NCI-H2196 (cell line): ENCODE measurements at regions not wholly inside any gene's neighbourhood (a gene's known extent, or its start where the extent isn't known, plus 50 kb on each side); places are given as distances from the start of the nearest gene placed in this dataset.

Experiments
- DNase-seq: peaks from one replicate; lab custom pipeline; 2025; ENCODE audit not compliant: unreplicated experiment; lab: John Stamatoyannopoulos, UW

DNA sequence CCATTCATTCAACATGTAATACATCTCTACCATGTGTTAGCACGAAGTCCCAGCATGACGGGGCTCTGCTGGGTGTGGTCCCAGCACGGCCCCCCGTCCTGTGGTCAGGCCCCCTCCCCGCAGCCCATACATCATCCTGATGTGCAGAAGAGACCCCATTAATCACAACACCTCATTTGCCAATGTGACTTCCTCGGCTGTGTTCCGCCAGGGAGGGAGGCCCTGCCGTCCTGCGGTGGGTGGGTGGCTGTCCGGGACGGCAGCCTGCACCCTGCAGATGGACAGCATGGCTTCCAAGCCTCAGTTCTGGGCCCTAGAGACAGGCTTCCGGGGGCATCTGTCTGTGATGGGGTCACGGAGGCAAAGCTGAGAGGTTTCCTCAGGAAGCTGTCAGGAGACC is 254.0 kb downstream of the CYP26B1 start:
- no peak for DNase-seq

DNA sequence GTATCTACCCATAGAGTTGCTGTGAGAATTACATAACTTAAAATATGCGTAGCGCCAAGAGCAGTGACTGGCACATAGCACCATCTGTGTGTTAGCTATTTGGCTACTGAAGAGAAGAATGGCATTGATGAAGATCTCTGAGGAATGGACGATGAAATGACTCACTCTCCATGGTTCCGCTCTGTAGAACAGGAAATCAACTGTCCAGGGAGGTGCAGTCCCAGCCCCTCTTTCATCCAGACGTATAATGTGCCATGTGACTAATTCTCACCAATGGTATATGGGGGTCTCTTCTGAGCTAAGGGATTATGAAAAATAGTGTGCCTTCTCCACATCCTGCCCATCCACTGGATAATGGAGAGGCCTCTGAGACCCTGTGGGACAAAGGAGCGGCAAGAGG is 254.8 kb downstream of the CYP26B1 start:
- no peak for DNase-seq

DNA sequence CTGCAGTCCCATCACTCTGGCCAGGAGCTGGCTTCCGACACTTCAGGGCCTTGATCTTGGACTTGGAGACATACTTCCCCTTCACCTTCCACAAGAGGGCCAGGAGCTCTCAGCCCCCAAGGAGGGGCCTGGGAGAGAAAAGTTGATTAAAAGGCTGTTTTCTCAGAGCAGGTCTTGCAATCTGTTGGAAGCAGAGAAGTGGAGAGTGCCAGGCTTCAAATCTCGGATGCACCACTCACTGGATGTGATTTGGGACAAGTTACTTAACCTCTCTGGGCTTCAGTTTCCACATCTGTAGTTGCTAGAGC is 255.3 kb downstream of the CYP26B1 start:
- DNase-seq, result no peak

DNA sequence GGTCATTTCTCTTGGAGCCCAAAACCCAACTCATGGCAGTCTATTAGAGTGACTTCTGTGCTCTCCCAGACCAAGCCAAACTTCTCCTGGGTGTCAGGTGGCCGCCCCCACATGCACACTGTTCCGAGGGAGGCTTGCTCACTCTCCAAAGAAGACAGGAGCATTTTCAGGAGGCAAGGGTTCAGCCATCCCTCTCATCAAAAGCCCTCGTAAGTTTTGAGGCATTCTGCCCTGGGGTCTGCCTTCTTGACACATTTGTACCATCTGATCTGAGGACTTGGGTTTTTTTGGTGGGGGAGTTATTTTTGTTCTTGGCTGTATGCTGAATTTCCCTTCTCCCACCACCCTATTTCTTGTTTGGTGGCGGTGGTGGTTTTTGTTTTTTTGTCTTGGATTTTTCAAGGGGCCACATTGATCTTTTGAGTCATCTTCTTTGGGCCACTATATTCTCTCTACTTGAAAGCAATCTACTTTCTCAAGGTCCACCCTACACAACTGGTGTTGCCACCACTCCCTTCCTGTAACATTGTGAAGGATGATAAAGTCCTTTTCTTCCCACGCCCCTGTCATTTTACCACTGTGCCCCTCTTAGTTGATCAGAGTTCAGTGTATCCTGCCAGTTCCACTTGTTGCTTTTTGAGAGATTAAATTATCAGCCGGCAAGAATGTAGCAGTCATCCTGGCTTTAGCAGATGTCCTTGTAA is 255.8 kb downstream of the CYP26B1 start:
- no peak for DNase-seq

DNA sequence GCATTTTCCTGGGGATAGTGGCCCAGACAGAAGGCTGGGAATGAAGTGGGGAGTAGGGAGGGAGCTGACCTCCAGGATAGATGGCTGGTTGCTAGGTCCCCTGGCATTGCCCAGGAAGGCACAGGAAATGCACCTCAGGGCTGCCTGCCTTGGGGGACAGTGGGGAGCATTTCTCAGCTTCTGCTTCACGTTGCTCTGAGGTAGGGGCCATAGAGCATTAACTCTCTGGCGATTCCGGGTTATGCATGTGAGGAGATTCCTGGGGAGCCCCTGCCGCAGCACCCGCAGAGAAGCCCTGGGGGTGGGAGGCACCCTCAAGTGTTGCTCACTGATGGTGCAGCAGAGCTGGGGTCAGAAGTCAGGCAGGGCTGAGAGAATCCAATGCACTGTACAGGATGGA is 256.5 kb downstream of the CYP26B1 start:
- no peak for DNase-seq

DNA sequence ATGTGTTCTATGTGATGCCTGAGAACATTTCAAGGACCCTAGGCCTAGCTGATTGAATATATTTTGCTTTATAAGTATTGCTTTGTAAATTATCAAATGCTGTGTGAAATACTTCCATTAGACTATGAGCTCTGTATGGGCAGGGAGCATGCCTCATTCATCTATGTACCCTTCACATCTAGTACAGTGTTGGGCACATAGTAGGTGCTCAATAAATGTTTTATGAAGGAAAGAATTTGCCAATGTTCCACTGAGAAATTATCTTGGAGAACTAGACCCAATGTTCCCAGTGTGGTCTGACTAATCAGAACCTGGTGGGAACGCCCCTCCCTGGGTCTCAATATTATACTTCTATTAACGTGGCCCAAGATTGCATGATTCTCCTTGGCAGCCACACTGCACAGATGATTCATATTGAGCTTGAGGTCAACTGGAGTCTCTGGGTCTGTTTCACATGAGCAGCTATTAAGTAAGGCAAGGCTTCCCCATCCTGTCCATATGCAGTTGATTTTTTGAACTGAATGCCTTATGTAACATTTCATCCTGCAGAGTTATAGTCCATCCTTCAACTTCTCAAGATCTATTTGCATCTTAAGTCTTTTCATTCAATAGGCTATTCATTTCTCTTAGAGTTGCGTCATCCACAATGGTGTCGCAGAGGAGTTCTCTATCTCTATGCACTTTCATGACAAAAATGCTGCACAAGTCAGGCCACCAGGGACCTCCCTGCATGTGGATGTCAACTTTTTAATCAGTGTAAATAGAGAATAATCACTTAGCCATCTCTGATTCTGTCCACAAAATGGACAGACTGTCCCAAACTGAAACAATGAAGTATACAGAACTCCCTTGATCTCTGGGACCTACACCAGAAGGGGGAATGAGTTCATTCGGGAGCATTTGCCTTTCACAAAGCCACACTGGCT is 257.6 kb downstream of the CYP26B1 start:
- DNase-seq, result no peak

DNA sequence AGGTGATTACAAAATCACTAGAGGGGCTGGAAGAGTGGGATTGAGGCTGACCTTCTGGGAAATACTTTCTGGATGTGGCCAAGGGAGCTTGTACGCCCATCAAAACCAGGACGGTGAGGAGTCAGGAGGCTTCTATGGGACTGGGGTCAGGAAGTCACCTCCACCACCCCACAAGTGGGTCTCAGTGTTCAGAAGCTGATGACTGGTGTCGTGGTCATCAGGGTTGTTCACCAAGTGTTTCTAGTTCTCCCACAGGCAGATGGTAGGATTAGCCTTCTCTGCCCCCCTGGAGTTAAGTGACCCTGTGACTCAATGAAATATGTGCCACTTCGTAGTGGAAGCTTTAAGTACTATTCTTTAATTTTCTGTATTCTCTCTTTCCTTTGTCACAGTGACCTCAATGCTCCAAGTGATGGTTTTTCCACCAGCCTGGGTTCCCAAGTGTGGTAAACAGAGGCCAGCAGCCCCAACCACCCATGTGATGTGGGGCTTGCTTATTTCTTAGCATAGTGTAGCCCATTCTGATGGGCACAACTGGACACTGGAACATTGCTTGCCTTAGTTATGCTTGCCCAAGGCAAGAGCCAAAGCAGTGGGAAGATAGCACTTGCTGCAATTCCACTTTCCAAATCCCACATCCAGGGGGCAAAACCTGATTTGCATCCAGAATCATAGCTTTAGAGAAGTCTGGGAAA is 258.8 kb downstream of the CYP26B1 start:
- no peak for DNase-seq

DNA sequence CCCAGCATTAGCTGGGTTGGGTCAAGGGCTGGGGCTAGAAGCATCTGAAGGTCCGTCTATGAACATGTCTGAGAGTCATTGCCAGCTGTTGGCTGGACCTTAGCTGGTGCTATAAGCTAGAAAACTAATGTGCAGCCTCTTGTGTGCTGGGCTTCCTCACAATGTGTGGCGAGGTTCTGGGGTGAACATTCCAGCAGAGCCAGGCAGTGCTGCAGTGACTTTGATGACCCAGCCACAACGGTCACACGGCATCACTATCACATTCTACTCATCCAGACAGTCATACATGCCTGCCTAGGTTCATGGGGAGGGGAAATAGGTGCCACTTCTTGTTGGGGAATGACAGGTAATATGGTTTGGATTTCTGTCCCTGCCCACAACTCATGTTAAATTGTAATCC is 260.5 kb downstream of the CYP26B1 start:
- no peak for DNase-seq

DNA sequence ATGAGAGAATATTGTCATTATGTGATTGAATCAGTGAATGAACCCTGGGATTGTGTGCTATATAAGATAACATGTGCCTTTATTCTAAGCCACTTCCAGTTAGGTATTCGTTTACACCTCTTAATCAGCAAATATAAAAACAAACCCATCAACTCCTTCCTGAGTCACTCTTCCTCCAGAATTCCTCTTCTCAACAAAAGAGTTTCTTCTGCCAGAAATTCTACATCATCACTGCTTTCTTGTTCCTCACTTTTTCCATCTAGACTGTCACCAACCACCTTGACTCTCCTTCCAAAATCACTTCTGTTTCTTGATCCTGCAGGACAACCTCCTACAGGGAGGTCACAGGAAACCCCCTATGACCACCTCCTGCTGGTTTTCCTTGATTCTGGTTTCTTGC is 261.4 kb downstream of the CYP26B1 start:
- no peak for DNase-seq

DNA sequence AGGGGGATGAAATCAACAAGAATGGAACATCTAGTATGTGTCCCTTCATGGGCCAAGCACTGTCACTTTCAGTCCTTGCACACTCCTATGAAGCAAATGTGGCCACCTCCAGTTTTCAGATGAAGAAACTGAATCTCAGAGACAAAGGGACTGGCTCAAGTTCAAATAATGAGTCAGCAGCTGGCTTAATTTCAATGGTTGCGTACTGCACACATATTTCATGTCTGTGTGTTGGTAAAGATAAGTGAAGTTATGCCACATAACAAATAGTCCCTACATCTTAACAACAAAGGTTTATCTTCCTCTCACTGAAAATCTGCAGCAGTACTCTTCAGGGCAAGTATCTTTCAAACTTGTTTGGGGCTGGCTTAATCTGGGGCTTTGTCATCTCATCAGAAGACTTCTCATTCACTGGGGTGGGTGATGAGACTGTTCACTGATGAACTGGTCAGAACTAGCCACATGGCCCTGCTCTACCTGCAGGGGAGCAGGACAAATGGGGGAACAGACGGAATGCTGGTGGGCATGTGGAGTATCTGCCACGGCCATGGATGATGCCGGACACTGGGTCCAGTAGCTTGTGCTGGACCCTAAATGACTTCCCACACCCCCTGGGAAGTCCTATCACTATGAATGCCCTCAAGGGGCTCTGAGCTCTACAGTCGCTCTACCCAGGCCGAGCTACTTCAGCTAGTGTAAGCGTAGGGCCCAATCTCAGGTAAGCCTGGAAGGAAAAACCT is 263.2 kb downstream of the CYP26B1 start:
- no peak for DNase-seq

DNA sequence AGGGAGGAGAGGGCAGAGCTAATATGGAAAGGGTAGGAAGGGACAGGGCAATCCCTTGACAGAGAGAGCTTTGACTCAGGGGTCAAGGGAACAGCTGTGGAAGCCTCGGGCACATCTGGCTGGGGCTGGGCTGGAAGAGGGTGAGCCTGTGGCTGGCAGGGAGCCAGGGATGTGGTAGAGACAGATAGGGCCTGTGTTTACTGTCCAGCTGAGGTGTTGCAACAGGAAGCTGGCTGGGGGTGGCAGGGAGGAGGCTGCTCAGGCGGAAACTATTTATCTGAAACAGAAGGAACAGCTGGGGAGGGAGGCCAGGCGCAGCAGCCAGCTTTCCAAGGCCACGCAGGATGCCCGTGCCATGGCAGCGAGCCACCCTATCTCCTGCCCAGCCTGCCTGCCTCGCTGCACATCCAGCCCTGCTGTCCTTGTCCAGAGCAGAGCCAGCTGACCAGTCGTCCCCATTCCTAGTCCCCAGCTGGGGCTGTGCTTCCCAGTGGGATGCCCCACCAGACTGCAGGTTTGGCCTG is 264.7 kb downstream of the CYP26B1 start:
- peak; percentile 12 for DNase-seq

DNA sequence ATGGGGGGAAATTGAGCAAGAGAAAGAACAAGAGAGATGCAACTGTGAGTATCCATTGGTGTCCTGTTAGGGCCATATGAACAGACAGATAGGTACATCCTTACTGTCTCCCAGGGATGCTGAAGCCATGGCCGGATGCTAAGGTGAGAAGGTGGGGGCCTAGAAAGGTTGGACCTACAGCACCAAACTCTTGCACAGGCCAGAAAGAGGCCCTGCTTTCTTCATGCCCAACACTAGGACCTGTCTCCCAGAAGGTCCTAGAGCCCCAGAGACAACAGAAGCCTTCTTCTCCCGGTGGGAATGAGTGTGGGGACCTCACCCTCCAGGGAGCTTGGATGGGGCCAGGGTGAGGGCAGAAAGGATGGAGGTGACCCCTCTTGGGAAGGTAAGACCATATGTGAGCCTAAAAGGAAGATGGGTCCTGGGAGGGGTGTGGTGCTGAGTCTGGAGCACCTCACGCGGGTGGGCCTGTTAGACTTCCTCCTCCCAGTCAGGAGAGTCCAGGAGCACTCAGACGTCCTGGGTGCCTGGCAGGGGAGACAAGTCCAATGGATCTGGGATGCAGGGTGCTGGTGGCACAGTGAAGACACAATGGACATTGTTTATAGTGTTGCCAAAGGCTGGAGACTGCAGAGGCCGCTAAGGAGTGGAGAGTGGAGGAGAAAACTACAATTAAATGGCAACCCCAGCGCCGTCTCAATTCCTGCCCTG is 265.3 kb downstream of the CYP26B1 start:
- DNase-seq, result no peak

DNA sequence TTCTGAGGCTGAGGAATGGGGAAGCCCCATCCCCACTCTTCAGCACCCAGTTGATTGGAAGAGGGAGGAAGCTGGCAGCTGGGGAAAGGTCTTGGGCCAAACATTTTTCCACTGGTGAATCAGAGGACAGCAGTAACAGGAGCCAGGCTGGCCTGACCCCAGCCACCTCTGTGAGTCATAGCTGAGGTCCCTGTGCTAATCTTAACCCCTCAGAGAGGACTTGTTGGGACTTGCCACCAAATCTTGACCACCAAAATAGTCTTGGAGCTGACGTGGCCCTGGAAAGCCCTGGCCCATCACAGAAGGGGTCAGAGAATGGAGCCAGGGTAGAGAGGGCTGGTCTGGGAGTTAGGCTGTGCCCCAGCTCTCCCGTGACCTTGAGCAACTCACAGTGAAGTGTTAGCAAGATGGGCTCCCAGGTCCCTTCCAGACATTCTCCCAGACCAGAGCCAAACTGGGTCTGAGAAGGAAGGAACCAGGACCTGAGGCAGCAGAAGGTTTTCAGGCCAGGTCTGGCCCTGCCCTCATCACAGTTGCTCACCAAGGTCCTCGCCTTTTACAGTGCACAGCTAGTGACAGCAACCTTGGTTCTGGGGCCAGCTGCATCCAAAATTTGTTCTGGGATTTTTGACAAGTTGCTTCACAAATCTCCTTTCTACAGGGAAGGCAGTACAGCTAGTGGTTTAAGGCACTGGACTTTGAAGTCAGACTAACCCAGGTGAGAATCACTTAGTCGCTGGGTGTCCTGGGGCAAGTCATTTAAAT is 266.6 kb downstream of the CYP26B1 start:
- DNase-seq, result no peak

DNA sequence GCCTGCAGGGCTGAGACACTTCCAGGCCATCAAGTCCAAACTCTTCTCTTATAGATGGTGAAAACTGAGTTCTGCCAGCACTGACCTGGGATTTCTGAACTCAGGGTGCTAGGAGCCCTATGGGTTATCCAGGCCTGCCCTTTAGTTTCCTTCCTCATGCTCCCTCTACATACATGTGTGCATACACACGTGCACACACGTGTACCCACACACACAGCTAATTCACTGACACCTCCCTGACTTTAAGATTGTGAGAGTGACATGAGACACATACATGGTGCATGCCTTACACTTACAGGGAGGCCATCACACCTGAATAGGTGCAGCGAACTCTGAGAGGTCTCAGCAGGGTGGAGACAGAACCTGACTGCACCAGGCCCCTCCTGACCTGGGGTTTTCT is 267.4 kb downstream of the CYP26B1 start:
- no peak for DNase-seq

DNA sequence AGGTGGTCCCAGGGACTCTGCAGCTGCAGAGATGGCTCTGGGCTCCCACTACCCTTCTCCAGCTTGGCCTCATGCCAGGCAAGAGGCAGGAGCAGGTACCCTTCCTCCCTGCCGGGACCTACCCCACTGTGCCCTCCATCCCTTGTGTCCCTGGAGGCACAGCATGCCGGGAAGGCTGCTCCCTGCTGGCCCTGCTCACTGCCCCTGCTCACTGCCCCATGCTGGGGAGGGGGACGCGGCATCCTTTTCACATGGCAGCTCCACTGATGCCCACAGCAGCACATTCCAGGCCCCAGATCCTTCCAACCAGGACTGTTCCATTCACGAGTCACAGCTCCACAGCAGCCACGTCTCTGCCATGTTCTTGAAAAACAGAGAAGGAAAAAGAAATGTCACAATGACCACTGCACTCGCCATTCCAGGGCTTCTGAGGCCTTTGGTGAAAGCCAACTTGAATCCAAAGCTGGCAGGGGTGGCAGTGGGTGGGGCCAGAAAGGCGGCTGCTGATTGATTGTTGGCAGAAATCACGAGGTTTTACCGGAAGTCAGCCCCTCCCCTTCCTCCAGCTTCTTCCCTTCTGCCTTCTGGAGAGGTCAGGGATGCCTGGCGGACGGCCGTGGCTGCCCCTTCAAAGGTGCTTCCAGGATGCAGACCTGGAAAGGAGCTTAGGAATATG is 268.0 kb downstream of the CYP26B1 start:
- no peak for DNase-seq

DNA sequence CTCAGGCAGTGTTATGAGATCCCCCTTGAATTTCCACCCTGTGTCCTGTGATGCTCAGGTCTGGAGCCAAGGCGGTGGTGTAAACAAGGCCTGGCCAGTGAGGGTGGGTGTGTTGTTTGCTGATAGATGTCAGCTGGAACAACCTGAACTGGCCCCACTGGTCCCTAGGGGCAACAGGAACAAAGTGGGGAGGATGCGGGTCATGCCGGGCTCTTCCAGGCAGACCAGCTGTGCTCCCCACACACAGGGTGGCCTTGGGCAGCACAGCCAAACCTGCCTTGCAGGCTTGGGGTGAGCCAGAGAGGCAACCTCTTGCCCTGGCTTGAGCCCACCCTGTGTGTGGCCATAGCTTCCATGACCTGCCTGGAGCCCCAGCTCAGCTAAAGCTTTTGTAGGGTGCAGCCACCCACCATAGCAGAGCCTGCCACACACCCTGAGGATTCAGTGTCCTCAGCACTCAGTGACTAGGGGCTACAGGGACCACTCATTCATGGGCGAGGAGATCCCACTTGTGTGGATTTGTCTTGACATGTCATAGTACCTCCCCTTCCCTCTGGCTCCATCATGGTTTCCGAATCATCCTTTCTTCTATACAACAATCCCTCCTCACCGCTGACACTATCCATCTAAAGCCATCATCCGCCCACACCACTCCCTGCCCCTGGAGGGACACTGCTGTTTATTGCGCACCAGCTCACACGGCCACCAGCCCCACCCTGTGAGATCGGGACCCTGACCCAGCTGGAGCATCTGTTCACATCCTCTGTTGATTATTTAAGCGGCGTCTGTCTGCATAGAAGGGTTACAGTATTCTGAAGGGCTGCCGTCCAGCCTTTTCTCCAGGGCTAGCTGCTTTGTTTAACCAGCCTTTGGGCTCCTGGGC is 268.8 kb downstream of the CYP26B1 start:
- DNase-seq, result no peak

DNA sequence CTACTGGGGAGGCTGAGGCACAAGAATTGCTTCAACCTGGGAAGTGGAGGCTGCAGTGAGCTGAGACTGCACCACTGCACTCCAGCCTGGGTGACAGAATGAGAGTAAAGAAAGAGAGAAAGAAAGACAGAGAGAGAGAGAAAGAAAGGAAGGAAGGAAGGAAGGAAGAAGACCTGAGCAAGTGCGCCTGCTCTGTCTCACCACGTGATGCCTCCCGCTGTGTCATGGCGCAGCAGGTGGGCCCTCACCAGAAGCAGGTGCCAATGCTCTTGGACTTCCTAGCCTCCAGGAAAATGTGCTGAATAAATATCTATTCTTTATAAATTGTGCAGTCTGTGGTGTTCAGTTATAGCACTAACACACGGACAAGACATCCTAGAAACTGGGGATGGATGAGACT is 270.0 kb downstream of the CYP26B1 start:
- no peak for DNase-seq
